ENCODE measurements at regions not wholly inside any gene's neighbourhood (a gene's known extent, or its start where the extent isn't known, plus 50 kb on each side); places are given as distances from the start of the nearest gene placed in this dataset.
"Not testable (repeated sequence)": the region's sequence is repeated elsewhere in the genome, so short reads cannot be mapped to it uniquely, and the experiment has no call there.

DNA sequence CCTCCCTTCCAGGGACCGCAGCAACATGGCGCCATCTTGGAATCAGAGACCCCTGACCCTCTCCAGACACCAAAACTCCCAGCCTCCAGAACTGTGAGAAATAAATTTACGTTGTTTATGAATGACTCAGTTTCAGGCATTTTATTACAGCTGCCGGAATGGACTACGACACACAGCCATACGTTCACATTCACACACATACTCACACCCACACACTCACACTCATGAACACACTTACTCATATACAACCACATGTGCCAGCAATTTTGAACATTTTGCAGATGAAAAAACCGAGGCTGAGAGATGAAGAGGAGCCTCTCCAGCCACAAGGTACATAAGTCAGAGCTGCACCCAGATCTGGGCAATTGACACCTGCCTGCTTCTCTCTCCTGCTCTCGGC lies 151.0 kb upstream of the RAB4A start:
- no peak for DNase-seq

DNA sequence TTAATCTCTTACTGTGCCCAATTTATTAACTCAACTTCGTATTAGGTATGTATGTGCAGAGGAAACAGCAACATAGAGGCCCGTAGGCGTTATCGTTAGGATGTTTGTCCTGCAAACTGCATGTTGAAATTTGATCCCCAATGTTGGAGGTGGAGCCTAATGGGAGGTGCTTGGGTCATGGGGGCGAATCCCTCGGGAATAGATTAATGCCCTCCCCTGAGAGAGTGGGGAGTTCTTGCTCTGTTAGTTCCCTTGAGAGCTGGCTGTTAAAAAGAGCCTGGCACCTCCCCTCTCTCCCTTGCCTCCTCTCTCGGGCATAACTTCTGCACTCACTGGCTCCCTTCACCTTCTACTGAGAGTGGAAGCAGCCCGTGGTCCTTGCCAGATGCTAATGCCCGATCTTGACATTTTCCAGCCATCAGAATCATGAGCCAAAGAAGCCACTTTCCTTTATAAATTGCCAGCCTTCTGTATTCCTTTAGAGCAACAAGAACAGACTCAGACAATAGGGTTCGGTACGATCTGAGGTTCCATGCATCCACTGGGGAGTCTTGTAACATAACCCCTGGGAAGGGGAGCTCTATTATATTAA lies 149.0 kb upstream of the RAB4A start:
- DNase-seq, result no peak

DNA sequence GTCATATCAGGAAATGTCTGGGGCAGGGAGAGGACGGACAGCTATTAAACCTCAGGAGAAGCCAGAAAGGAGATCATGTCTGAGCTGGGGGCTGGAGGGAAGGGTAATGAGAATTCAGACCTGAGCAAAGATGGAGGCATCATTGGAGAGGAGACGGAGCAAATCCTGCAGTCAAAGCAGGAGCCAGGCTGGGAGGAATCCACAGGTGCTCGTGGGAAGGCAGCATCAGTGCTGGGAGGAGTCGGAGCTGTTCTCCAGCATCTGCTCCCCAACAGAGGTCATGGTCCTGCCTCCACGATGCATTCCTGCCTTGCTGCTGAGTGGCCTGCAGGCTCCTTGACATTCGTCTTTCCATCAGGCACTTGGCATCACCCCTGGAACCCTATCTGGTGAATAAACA lies 148.3 kb upstream of the RAB4A start:
- DNase-seq, result no peak

DNA sequence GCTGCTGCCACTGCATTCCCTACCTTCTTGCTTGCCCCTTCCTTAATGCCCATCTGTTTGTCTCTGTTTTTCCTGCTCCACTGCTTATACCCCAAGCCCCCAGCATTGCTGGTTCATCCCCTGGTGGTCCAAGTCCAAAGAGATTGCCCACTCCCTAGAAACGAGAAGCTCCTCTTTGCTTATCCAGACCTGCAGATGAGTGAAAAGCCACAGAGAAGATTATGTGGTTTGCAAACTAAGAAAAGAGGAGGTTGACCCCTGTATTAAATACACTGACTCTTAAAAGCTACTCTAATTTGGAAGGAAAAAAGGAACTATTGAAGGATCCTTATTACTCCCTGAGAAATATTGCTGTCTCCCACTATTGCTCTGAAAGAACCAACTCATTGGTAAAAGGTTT lies 146.8 kb upstream of the RAB4A start:
- no peak for DNase-seq

DNA sequence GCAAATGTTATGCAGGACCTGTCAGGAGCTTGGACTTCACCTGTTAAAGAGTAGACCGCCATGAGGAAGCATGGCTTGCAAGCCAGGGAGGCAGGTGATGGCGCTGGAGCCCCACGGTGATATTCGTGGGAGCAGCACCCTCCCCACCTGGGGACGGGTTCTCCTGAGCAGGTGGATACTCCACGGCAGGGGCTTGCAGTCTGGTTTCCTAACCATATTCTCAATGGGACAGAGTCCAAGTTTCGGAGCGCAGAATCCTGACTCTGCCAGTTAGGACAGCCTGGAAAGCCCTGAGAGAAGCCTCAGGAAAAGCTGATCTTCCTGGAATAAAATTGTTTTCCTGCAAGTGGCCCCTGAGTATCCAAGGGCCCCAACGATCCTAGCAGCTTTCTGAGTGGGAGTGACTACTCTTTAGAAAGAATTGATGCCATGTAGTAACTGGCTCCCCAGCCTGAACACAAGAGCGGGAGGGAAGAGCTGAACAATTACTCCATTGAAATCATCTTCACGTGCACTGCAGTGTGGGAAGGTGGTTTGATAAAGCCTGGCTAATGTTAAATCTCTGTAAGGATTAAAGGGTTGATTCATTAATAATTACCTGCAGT lies 146.3 kb upstream of the RAB4A start:
- DNase-seq, result no peak

DNA sequence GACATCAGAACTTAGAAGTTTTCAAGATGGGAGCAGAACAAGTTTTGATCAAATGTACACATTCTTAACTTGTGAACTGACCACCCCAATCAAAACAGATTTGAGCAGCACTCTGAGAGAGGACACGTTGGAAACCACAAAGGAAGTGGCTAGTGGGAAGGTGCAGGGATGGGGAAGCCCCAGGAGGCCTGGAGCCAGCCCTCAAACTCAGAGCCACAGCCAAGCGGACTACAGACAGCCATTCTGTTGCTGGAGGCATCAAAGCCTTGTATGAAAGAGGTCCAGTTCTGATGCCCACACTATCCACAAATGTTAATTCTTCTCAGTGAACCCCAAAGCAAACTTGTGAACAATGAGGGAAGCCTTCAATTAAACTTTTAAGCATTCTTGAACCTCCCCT lies 143.6 kb upstream of the RAB4A start:
- no peak for DNase-seq

DNA sequence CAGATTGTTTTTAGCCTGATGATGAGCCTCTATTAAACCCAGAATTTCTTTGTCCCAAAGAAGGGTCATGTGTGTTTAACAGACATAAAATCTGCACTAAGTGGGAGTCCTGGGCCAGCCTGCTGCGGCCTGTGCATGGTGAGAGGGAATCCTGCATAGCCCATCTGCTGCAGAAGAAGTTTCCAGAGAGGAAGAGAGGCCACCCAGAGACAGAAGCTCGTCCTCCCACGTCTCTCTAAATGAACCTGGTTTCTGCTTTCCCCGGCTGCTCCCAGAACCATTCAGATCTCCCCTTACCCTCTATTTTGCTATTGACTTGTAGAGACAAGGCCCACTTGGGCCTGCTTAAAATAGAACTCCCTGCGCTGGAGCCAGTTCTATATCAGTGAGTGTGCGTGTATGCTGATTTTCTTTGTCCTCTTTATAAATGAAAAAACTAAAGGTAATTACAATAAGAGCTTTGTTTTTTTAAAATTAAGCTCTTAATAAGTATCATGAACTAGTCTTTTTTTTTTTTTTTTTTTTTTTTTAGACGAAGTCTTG lies 142.8 kb upstream of the RAB4A start:
- no peak for DNase-seq

DNA sequence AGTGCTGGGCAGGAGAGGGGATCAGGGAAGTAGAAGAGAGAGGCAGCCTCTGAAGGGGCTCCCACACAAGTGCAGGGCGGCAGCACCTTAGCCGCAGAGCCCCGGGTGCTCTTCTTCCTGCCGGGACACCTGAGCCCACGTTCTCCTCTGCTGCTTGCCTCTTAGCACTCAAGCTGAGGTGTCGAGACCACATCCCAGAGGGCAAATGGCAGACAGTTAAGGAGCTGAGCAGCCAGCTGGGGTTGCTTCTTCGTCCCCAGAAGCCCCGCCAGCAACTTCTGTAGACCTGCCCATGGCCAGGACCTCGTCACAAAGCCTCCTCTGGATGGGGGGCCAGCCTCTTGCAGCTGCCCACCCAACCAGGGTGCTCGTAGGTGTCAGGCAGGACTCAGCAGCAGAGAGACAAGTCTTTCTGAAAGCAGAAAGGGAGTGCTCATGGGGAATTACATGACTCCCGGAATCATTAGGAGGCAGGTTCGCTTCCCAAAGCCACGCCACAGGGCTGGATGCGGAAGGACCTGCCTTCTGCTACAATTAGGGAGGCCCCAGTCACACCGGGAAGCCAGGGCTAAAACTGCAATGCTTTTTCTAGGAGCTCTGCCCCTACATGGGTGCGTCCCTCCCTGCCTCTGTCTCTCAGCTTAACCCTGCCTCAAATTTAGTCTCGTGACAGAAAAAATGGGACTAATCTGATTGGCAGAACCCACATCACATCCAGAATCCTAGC lies 141.4 kb upstream of the RAB4A start:
- no peak for DNase-seq

DNA sequence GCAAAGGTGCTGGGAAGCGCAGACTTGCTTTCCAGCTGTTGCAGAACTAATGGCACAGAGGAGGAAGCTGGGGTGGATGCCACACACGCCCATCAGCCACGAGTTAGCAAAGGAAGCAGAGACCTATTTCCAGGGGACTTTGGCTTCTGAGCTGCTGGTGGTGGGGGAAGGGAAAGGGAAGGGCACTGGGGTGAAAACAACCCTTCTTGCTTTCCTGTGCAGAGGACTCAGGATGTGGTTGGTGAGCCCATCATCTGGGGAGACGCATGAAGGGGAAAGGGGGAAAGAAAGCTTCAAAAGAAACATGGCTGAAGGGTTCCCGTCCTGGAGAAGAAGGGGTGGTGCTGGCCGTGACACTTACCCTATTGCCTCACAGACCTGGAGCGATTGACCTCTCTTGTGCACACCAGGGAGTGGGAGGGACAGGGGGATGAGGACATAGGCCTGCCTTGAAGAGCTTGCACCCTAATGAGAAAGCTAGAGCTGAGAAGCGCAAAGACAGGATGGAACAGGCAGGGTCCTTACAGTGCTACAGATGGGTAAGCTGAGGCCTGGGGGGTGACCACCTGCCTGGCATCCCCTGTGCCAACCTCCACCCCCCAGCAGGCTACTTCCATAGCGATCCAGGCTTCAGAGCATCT lies 140.8 kb upstream of the RAB4A start:
- DNase-seq, result no peak

DNA sequence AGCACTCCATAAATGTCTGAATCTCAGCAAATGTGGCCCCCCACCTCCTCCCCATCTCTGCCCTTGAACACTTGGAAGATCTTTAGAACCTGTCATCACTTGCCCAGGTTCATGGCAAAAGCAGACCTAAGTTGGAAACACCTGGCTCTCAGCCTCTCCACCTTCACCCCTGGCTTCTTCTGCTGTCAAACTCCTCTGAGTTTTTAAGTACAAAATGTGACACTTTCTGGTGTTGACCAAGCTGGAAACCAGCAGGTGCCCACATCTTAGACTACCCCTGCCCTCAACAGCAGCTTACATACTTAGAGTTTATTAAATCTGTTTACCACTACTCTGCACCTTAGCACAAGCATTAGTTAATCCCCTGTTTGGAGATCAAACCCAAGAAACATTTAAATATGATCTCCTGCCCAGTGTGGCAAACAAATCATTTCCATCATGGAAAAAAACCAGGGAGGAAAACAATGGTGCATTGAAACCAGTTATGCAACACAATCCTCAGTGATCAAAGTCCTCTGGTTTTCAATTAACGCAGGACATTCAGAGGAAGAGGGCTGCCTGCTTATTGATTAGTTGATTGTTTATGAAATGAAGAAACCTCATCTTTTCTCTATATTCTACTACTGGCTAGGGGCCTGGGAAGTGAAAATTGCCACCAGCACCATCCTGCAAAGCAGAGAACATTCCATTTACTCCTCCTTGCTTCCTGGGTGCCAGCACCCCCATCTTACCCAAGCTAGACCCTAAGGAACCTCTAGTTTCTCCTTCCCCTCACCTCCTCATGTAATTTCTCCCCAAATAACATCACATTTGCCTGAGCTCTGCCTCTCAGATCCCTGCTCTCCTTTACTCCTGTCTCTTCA lies 139.4 kb upstream of the RAB4A start:
- no peak for DNase-seq

DNA sequence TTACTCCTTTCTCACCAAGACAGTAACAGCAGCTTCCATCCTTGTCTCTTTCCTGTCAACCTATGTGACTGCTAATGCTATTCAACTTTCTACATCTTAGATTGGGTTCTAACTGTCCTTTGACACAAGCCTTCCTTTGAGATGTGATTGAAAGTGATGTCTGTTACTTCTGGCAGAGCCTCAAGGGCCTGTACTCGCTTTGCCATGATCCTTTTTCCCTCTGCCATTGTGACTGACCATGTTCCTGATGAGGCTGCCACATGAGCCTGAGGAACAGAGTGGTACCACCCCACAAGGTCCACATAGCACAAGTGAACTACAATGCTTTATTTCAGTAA lies 138.8 kb upstream of the RAB4A start:
- DNase-seq, result no peak

DNA sequence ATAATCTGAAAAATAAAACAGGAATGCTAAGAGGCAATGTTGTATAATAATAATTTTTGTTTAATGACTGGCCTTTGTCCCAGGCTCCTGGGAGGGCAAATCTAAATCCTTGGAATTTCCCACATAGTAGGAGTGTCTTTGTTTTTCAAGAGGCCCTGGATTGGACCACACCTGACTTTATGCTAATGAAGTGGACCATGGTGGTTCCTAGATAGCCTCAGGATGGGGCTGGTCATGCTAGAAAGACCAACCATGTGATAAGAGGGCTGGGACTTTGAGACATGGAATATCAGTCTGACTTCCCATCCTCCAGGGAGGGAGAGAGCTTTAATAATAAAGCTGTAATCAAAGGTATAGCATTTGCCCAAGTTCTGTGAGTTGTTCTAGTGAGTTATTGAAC lies 138.2 kb upstream of the RAB4A start:
- no peak for DNase-seq

DNA sequence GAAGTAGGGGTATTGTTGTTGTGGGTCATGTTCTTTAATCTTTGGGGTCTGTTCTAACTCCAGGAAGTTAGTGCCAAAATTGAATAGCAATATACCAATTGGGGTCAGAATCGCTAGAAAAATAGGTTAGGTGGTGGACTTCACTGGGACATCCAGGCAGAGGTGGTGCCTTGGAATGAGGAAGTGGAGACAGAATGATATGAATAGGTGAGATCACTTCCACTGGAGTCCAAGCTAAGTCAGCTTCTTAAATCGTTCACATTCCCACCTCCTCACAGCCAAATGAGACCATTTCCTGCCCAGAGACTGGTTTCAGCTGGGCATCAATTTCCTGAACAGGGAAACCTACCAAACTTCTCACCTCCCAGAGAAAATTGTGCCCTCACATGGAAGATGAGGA lies 137.8 kb upstream of the RAB4A start:
- DNase-seq, result no peak

DNA sequence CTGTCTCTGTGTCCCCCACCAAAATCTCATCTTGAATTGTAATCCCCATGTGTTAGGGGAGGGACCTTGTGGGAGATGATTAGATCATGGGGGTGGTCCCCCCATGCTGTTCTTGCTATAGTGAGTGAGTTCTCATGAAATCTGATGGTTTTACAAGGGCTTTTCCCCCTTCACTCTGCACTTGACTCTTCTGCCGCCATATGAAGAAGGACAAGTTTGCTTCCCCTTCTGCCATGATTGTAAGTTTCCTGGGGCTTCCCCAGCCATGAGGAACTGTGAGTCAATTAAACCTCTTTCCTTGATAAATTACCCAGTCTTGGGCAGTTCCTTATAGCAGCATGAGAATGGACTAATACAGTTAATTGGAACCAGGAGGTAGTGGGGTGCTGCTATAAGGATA lies 137.1 kb upstream of the RAB4A start:
- DNase-seq, result no peak

DNA sequence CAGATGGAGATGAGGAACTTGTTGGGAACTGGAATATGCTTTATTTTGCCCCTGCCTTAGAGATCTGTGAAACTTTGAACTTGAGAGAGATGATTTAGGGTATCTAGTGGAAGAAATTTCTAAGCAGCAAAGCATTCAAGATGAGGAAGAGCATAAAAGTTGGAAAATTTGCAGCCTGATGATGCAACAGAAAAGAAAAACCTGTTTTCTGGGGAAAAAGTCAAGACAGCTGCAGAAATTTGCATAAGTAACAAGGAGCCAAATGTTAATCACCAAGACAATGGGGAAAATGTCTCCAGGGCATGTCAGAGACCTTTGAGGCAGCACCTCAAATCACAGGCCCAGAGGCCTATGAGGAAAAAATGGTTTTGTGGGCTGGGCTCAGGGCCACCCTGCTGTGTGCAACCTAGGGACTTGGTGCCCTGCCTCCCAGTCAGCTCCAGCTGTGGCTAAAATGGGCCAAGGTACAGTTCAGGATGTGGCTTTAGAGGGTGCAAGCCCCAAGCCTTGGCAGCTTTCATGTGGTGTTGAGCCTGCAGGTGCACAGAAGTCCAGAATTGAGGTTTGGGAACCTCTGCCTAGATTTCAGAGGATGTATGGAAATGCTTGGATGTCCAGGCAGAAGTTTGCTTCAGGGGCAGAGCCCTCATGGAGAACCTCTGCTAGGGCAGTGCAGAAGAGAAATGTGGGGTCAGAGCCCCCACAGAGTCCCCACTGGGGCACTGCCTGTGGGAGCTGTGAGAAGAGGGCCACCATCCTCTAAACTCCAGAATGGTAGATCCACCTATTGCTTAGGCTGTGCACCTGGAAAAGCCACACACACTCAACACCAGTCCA lies 136.3 kb upstream of the RAB4A start:
- not testable (repeated sequence) for DNase-seq

DNA sequence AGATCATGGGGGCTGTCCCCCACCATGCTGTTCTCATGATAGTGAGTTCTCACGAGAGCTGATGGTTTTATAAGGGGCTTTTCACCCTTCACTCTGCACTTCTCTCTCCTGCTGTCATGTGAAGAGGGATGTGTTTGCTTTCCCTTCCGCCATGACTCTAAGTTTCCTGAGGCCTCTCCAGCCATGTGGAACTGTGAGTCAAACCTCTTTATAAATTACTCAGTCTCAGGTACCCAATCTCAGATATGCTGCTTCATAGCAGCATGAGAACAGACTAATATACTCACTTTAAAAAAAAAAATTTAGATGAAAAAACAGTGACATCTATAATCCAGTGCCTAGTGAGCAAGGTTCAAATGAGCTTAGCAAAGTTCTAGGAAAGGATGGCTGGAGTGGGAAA lies 135.1 kb upstream of the RAB4A start:
- no peak for DNase-seq

DNA sequence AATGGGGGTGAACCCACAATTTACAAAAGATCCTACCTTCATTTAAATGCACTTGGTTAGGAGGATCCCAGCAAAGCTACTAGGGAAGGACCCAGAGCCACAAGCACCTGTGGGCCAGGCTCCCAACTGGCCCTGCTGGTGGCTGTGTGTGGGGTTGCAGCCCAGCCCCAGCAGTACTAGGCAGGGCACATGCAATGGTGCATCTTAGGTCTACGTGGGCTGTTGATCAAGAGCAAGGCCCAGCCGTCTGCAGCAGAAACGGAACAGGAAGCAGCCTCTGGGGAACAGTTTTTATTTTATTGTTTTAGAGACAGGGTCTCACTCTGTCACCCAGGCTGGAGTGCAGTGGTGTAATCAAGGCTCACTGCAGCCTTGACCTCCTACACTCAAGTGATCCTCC lies 134.1 kb upstream of the RAB4A start:
- no peak for DNase-seq

DNA sequence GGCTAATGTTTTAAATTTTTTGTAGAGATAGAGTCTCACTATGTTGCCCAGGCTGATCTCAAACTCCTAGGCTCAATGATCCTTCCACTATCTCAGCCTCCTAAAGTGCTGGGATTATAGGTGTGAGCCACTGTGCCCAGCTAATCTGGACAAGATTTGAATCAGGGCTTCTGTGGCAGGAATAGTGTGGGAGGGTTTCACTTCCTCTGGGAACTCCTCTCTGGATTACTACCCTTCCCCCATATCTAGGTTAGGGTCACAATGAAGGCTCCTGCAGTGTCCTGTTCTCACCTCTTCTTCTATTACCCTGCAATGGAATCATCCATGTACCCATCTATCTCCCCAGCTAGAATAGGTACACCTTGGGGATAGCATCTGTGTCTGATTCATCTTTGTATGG lies 133.6 kb upstream of the RAB4A start:
- DNase-seq, result no peak

DNA sequence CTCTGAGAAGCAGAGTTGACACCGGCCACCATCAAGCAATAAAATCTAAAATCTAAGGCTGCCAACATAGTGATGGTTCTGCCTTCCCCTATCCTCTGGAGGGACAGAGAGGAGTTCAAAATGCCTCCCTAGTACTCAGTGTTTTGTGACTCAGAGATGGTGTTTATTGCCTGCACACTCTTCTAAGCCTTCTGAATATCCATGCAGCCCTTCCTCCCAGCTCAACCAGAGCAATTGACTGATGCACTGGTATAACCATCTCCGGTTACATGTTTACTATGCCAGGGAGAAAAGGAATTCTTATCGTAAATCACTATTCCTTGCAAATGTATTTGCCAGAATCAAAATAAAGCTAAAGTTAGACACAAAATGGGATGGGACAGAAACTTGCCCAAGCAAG lies 132.9 kb upstream of the RAB4A start:
- no peak for DNase-seq

DNA sequence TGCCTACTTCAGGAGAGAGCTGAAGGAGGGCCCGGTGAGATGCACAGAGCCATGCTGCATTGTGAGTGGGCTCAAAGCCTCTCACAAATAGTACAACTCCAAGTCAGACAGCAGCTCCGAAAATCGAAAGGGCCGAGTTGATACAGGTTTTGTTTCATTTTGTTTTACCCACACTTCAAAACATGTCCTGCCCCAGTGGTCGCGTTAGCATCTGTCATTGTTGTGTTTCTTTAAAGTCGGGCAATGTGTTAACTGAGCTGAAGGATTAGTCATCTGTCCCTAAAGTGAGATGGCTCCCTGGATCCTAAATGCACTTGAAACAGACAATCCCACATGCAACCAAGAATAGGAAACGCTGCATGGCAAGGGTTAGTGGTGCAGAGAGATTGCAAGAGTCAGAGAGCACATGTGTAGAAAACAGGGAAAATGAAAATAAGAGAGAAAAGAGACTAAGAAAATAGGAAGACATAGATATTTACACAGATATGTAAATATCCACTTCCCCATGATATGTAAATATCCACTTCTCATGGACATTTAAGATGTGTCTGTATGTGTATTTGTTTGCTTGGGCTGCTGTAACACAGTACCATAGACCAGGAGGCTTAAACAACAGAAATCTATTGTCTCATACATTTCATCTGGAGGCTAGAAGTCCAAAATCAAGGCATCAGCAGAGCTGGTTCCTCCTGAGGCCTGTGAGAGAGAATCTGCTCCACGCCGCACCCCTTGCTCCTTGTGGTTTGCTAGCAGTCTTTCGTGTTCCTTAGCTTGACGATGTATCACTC lies 131.4 kb upstream of the RAB4A start:
- no peak for DNase-seq

DNA sequence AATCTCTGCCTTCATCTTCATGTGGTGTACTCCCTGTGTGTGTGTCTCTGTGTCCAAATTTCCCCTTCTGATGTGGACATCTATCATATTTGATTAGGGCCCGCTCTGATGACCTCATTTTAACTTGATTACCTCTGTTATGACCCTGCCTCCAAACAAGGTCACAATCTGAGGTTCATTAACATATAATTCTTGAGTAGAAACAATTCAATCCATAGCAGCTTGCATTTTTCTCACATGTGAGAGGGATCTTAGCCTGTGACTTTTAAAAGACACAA lies 130.9 kb upstream of the RAB4A start:
- DNase-seq, result no peak

DNA sequence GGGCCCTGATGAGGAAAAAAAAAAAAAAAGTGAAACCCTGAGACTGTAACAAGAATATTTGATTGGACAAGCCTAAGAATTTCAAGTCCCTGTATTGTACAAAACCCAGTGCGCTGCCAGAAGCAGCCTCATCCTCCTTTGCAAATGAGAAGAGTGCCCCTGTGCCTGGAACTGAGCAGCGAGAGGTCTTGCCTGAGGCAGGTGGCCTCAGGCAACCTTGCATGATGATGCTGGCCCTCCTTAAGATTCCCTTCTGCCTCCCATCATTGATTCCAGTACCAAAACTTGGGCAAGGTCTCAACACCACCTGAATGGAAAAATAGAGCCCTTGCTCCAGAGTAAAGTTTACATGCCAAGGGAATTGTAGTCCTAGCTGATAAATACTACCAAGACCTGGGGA lies 129.6 kb upstream of the RAB4A start:
- DNase-seq, result no peak
